Activated naive CD8-positive, alpha-beta T cell treated with anti-CD3 and anti-CD28 coated beads, Interleukin-2, amount 10 ng/mL, durations not matched to agents 7 days and 5 days (primary cell): ENCODE measurements at regions not wholly inside any gene's neighbourhood (a gene's known extent, or its start where the extent isn't known, plus 50 kb on each side); places are given as distances from the start of the nearest gene placed in this dataset.

Experiments used
- ATAC-seq: fragments of 150-1000 bp; cut with Tn5 transposase; one replicate; pipeline ENCODE4 v1.10.0; 2021; ENCODE audit warnings: low read depth, moderate library complexity
- POLR2A ChIA-PET: fragments of 350-600 bp; sonication (Branson Sonifier 250); formaldehyde crosslinking; loops from one replicate; lab custom pipeline; 2021; ENCODE audit warnings: antibody characterized with exemption; lab: Charles Lee
- DNase-seq: peaks from one replicate; pipeline ENCODE4 v3.0.0; 2021
- H3K27ac Mint-ChIP-seq: one replicate; pipeline ENCODE4 v1.8.0; 2022; ENCODE audit warnings: mild to moderate bottlenecking, mixed read lengths
- H3K27me3 Mint-ChIP-seq: one replicate; pipeline ENCODE4 v1.8.0; 2022; ENCODE audit warnings: mild to moderate bottlenecking, moderate library complexity, mixed read lengths
- H3K36me3 Mint-ChIP-seq: one replicate; pipeline ENCODE4 v1.8.0; 2021; ENCODE audit warnings: mild to moderate bottlenecking, mixed read lengths
- H3K4me1 Mint-ChIP-seq: one replicate; pipeline ENCODE4 v1.8.0; 2021; ENCODE audit warnings: mixed read lengths
- H3K4me3 Mint-ChIP-seq: one replicate; pipeline ENCODE4 v1.8.0; 2022; ENCODE audit warnings: mild to moderate bottlenecking, moderate library complexity, mixed read lengths
- H3K9me3 Mint-ChIP-seq: one replicate; pipeline ENCODE4 v1.8.0; 2021; ENCODE audit warnings: mixed read lengths

- Mint-ChIP-seq H3K27me3 (peaks cover 3% of the 10 kb centered on the region), H3K4me3 (no peak overlapping the region), H3K9me3 (no peaks in the 10 kb centered on the region), H3K27ac (no peak overlapping the region), H3K4me1 (no peaks in the 10 kb centered on the region), H3K36me3 (no peaks in the 10 kb centered on the region)
- DNase-seq (no peak), ATAC-seq (no peak)
- POLR2A ChIA-PET, result no interaction called here
Measured at GRCh38 chr11:116176484-116177005, 596.2 kb downstream of the BUD13 start.

DNA sequence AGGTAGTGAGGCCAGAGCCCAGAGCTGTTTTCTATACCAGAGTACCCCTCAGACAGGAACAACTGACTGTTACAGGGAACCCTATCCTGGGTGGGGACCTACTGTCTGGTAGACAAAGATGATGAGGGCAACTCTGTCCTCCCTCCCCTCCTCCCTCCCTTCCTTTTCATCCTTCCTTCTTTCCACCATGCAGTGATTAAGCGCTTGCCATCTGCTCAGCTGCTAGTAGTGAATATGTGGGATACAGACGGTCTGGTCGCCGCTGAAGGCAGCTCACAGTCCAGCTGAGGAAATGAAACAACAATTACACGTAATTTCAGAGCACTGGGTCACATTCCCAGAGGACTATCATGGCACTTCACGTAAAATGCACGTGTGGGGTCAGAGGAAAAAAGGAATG lies 597.1 kb downstream of the BUD13 start:
- Mint-ChIP-seq H3K36me3 (no peaks in the 10 kb centered on the region), H3K9me3 (no peaks in the 10 kb centered on the region), H3K27ac (no peak overlapping the region), H3K27me3 (peaks cover 3% of the 10 kb centered on the region), H3K4me3 (no peak overlapping the region), H3K4me1 (no peaks in the 10 kb centered on the region)
- no peak for ATAC-seq
- no peak for DNase-seq
- POLR2A ChIA-PET, result no interaction called here

DNA sequence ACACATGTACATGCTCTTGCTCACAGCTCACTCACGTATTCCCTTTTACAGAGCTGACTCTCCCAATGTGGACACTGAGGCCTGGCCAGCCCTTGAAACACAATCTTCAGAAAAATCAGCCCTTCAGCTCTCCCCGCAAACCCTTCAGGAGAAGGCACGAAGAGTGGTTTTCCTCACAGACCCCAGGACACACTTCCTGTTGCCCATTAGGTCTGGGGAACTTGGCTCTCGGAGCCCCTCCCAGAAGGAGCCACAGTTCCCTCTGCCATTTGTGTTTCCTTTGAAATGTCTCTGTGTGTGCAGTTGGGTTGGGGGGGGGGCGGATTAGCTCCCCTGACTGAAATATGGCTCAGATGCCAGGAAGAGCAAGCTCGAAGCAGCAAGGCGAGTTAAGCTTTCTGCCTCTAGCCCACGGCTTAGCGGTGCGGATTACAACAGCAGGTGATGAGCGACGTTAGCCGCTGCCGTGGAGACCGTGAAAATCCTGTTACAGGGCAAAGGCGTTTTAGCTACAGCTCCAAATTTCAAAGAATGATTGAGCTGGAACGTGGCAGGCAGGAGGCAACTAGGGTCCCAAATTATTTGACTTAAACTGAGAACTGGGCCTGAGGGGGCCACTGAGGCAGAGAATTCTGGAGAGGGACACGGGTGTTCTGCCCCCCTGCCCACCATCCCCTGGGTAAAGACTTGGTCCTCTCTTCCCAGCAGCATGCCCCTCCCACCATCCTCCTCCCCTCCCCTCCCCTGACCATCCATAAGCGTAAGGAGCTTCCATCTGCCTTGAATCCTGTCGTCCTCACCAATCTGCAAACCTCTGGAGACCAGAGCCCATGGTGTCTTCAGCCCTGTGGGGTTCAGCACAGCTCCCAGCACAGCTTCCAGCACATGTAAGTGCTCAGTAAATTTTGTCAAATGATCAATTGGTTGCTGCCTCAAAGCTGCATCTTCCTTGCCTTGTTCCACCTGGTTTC lies 598.6 kb downstream of the BUD13 start:
- DNase-seq (no peak), ATAC-seq (no peak)
- no peaks in the 10 kb centered on the region for H3K36me3 Mint-ChIP-seq
- no peaks in the 10 kb centered on the region for H3K9me3 Mint-ChIP-seq
- POLR2A ChIA-PET, result no interaction called here
- no peaks in the 10 kb centered on the region for H3K4me1 Mint-ChIP-seq
- H3K4me3 Mint-ChIP-seq, result no peak overlapping the region
- no peak overlapping the region for H3K27ac Mint-ChIP-seq
- H3K27me3 Mint-ChIP-seq, result peaks cover 3% of the 10 kb centered on the region

GRCh38 chr11:116173506-116173905 lies 599.3 kb downstream of the BUD13 start:
- H3K27me3 Mint-ChIP-seq, result peaks cover 3% of the 10 kb centered on the region
- no peaks in the 10 kb centered on the region for H3K4me1 Mint-ChIP-seq
- no peak for ATAC-seq
- H3K9me3 Mint-ChIP-seq, result no peaks in the 10 kb centered on the region
- no peak overlapping the region for H3K27ac Mint-ChIP-seq
- no peak for DNase-seq
- H3K4me3 Mint-ChIP-seq, result no peak overlapping the region
- H3K36me3 Mint-ChIP-seq, result no peaks in the 10 kb centered on the region
- POLR2A ChIA-PET, result no interaction called here

- no peak overlapping the region for H3K27ac Mint-ChIP-seq
- H3K4me3 Mint-ChIP-seq, result no peak overlapping the region
- H3K4me1 Mint-ChIP-seq, result no peaks in the 10 kb centered on the region
- ATAC-seq (no peak), DNase-seq (no peak)
- POLR2A ChIA-PET, result no interaction called here
- H3K27me3 Mint-ChIP-seq, result peaks cover 3% of the 10 kb centered on the region
- H3K36me3 Mint-ChIP-seq, result no peaks in the 10 kb centered on the region
- H3K9me3 Mint-ChIP-seq, result no peaks in the 10 kb centered on the region
Measured at GRCh38 chr11:116172851-116173250, 599.9 kb downstream of the BUD13 start.

- no peaks in the 10 kb centered on the region for H3K4me1 Mint-ChIP-seq
Measured at GRCh38 chr11:116172156-116172555, 600.6 kb downstream of the BUD13 start.

GRCh38 chr11:116171271-116172140 lies 601.3 kb downstream of the BUD13 start:
- ATAC-seq, result no peak
- Mint-ChIP-seq H3K9me3 (no peaks in the 10 kb centered on the region), H3K27ac (no peak overlapping the region), H3K27me3 (peaks cover 3% of the 10 kb centered on the region), H3K4me1 (no peaks in the 10 kb centered on the region), H3K36me3 (no peaks in the 10 kb centered on the region), H3K4me3 (no peak overlapping the region)
- POLR2A ChIA-PET, result no interaction called here
- no peak for DNase-seq

More at GRCh38 chr11:116172156-116172555, 600.6 kb downstream of the BUD13 start:
- Mint-ChIP-seq H3K27ac (no peak overlapping the region), H3K36me3 (no peaks in the 10 kb centered on the region), H3K27me3 (peaks cover 3% of the 10 kb centered on the region), H3K4me3 (no peak overlapping the region), H3K9me3 (no peaks in the 10 kb centered on the region)
- no peak for DNase-seq
- ATAC-seq, result no peak
- POLR2A ChIA-PET, result no interaction called here

- Mint-ChIP-seq H3K36me3 (no peaks in the 10 kb centered on the region), H3K4me3 (no peak overlapping the region), H3K4me1 (no peaks in the 10 kb centered on the region), H3K27ac (no peak overlapping the region), H3K27me3 (peaks cover 3% of the 10 kb centered on the region), H3K9me3 (no peaks in the 10 kb centered on the region)
- POLR2A ChIA-PET, result no interaction called here
- ATAC-seq, result no peak
- no peak for DNase-seq
Measured at GRCh38 chr11:116170526-116171120, 602.2 kb downstream of the BUD13 start.

GRCh38 chr11:116169776-116170175 lies 603.0 kb downstream of the BUD13 start:
- Mint-ChIP-seq H3K4me1 (no peaks in the 10 kb centered on the region), H3K27ac (no peak overlapping the region), H3K27me3 (peaks cover 3% of the 10 kb centered on the region), H3K9me3 (no peaks in the 10 kb centered on the region), H3K36me3 (no peaks in the 10 kb centered on the region), H3K4me3 (no peak overlapping the region)
- POLR2A ChIA-PET, result no interaction called here
- DNase-seq (no peak), ATAC-seq (no peak)

DNA sequence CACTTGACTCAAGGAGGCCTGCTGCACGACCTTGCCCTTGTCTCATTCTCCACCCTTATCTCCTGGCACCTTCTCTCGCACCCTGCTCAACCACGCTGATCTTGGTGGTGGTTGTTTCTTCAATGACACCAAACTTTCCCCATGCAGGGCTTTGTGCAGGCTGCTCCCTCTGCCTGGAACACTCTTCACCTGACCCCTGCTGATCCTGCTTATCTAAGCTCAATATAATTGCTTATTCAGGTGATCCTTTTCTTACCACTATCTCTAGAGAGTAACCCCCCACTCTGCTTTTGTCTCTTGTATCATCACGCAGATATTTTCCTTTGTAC lies 604.4 kb downstream of the BUD13 start:
- no peak overlapping the region for H3K4me3 Mint-ChIP-seq
- ATAC-seq (no peak), DNase-seq (no peak)
- no peak overlapping the region for H3K27ac Mint-ChIP-seq
- H3K36me3 Mint-ChIP-seq, result no peaks in the 10 kb centered on the region
- H3K4me1 Mint-ChIP-seq, result no peaks in the 10 kb centered on the region
- peaks cover 2% of the 10 kb centered on the region for H3K27me3 Mint-ChIP-seq
- H3K9me3 Mint-ChIP-seq, result no peaks in the 10 kb centered on the region
- POLR2A ChIA-PET, result no interaction called here

GRCh38 chr11:116167706-116168458 lies 604.9 kb downstream of the BUD13 start:
- ATAC-seq, result no peak
- H3K4me1 Mint-ChIP-seq, result no peaks in the 10 kb centered on the region
- peaks cover 2% of the 10 kb centered on the region for H3K27me3 Mint-ChIP-seq
- POLR2A ChIA-PET, result no interaction called here
- no peak overlapping the region for H3K4me3 Mint-ChIP-seq
- no peak for DNase-seq
- no peaks in the 10 kb centered on the region for H3K36me3 Mint-ChIP-seq
- no peak overlapping the region for H3K27ac Mint-ChIP-seq
- no peaks in the 10 kb centered on the region for H3K9me3 Mint-ChIP-seq

DNA sequence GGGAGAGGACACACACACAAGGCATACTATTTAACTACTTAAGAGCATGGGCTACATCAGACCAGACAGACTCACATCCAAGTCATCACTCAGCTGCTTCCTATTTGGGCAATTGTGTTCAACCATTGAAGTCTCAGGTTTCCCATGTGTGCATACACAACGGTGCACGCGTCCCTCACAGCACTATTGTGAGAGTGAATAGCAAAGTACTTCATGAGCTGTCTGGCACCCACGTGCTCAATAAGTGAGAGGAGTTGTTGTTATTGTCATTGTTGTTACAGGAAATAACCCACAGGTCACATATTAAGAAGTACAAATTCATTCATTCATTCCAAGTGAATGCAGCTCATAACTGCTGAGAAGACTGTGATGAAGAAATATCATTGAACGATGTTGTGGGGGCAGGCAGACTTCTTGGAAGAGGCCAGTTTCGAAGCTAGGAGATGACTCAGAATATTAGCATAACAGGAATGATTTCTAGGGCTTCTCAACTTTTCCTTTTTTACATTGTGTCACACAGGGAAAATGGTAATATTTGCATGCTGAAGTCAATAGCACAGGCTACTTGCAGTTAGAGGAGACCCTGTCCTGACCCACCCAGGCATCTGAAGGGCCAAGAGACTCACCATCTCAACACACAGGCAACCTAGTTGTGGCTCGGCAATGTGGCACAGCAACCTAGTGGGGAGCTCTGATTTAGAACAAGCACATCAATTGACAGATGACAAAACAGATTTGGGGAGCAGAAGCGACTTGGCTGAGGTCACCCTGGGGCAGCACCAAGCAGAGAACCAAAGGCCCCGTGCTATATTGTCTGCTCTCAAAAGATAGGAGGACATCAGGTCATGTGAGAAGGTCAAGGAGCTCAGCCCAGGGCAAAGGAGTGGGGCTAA lies 606.0 kb downstream of the BUD13 start:
- H3K36me3 Mint-ChIP-seq, result no peaks in the 10 kb centered on the region
- no peak for DNase-seq
- H3K27ac Mint-ChIP-seq, result no peak overlapping the region
- no peaks in the 10 kb centered on the region for H3K9me3 Mint-ChIP-seq
- H3K4me3 Mint-ChIP-seq, result no peak overlapping the region
- ATAC-seq, result no peak
- H3K27me3 Mint-ChIP-seq, result no peaks in the 10 kb centered on the region
- H3K4me1 Mint-ChIP-seq, result no peaks in the 10 kb centered on the region
- POLR2A ChIA-PET, result no interaction called here
